ENCODE measurements at regions not wholly inside any gene's neighbourhood (a gene's known extent, or its start where the extent isn't known, plus 50 kb on each side); places are given as distances from the start of the nearest gene placed in this dataset.
"Not testable (repeated sequence)": the region's sequence is repeated elsewhere in the genome, so short reads cannot be mapped to it uniquely, and the experiment has no call there.

GRCh38 chr18:78827141-78827540 is 152.5 kb upstream of the SALL3 start:
- intact Hi-C loops (cut with DNase I; ENCODE audit: low total_unique reads): no loop called here
- Histone ChIP-seq H3K4me3 (no peak overlapping the region), H3K4me1 (no peaks in the 10 kb centered on the region), H3K27me3 (peaks cover 0 to 29% of the 10 kb centered on the region in 2 donors), H3K27ac (no peak overlapping the region), H3K36me3 (no peaks in the 10 kb centered on the region), H3K9me3 (no peaks in the 10 kb centered on the region)
- TF ChIP-seq POLR2A (IDR thresholded peaks at IDR 0.05): no peak
- TF ChIP-seq, protein P1, sequence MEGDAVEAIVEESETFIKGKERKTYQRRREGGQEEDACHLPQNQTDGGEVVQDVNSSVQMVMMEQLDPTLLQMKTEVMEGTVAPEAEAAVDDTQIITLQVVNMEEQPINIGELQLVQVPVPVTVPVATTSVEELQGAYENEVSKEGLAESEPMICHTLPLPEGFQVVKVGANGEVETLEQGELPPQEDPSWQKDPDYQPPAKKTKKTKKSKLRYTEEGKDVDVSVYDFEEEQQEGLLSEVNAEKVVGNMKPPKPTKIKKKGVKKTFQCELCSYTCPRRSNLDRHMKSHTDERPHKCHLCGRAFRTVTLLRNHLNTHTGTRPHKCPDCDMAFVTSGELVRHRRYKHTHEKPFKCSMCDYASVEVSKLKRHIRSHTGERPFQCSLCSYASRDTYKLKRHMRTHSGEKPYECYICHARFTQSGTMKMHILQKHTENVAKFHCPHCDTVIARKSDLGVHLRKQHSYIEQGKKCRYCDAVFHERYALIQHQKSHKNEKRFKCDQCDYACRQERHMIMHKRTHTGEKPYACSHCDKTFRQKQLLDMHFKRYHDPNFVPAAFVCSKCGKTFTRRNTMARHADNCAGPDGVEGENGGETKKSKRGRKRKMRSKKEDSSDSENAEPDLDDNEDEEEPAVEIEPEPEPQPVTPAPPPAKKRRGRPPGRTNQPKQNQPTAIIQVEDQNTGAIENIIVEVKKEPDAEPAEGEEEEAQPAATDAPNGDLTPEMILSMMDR (IDR thresholded peaks at IDR 0.05): no peak
- no peak for TF ChIP-seq POLR2AphosphoS5 (IDR thresholded peaks at IDR 0.05)
- DNase-seq (ENCODE audit: low spot score in 2 of 2): no peak

GRCh38 chr18:78828131-78828530 is 151.5 kb upstream of the SALL3 start:
- Histone ChIP-seq H3K36me3 (no peaks in the 10 kb centered on the region), H3K9me3 (no peaks in the 10 kb centered on the region), H3K4me3 (no peak overlapping the region), H3K27me3 (peaks cover 0 to 20% of the 10 kb centered on the region in 2 donors), H3K4me1 (no peaks in the 10 kb centered on the region), H3K27ac (no peak overlapping the region)
- intact Hi-C loops (cut with DNase I; ENCODE audit: low total_unique reads): no loop called here
- no peak for TF ChIP-seq POLR2A (IDR thresholded peaks at IDR 0.05)
- TF ChIP-seq, protein P1 (IDR thresholded peaks at IDR 0.05): no peak
- no peak for TF ChIP-seq POLR2AphosphoS5 (IDR thresholded peaks at IDR 0.05)
- no peak for DNase-seq (ENCODE audit: low spot score in 2 of 2)

DNA sequence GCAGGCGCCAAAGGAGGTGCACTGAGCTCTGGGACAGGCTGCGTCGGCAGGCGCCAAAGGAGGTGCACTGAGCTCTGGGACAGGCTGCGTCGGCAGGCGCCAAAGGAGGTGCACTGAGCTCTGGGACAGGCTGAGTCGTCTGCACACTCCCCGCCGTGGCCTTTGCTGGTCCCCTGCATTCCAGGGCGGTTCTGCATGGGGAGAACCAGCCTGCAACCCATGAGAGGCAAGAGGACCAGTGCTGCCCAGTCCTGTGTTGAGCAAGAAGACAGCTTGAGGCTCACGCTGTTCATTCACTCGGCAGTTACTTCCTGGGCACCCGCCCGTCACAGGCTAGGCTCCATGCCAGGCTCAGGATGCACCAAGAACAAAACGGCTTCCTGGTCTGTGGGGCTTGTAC is 150.6 kb upstream of the SALL3 start:
- H3K36me3 ChIP-seq; DNase-seq (ENCODE audit: low spot score in 2 of 2); H3K27ac ChIP-seq; H3K4me3 ChIP-seq; H3K9me3 ChIP-seq; H3K4me1 ChIP-seq; intact Hi-C loops (cut with DNase I; ENCODE audit: low total_unique reads): not testable (repeated sequence)
- H3K27me3 ChIP-seq: peaks cover 0 to 22% of the 10 kb centered on the region in 2 donors

DNA sequence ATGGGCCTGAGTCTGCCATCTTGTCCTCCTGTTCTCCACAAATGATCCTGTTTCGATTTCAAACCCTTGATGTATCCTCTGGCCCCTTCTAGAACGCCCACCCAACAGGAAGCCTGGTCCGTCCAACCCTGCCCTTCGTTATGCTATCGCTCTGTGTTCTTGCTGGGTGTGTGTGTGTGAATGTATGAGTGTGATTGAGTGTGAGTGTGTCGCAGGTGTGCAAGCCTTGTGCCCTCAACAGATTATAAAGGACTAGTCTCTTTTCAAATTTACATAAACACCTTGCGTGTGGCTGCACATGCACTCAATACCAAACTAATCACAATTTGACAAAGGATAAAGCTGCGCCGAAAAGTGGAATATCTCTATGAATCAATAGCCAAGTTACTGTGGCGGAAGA is 149.5 kb upstream of the SALL3 start:
- no peak for DNase-seq (ENCODE audit: low spot score in 2 of 2)
- Histone ChIP-seq H3K4me1 (no peaks in the 10 kb centered on the region), H3K9me3 (no peaks in the 10 kb centered on the region), H3K4me3 (no peak overlapping the region), H3K36me3 (no peaks in the 10 kb centered on the region), H3K27ac (no peak overlapping the region), H3K27me3 (peaks cover 0 to 16% of the 10 kb centered on the region in 2 donors)
- no peak for TF ChIP-seq POLR2AphosphoS5 (IDR thresholded peaks at IDR 0.05)
- TF ChIP-seq POLR2A (IDR thresholded peaks at IDR 0.05): no peak
- TF ChIP-seq, protein P1 (IDR thresholded peaks at IDR 0.05): no peak
- intact Hi-C loops (cut with DNase I; ENCODE audit: low total_unique reads): no loop called here

GRCh38 chr18:78830826-78831225 is 148.8 kb upstream of the SALL3 start:
- no peak for TF ChIP-seq POLR2A (IDR thresholded peaks at IDR 0.05)
- TF ChIP-seq, protein P1 (IDR thresholded peaks at IDR 0.05): no peak
- no peak for TF ChIP-seq POLR2AphosphoS5 (IDR thresholded peaks at IDR 0.05)
- H3K27me3 ChIP-seq: peaks cover 0 to 10% of the 10 kb centered on the region in 2 donors
- no peaks in the 10 kb centered on the region for H3K9me3 ChIP-seq
- intact Hi-C loops (cut with DNase I; ENCODE audit: low total_unique reads): no loop called here
- H3K27ac ChIP-seq: no peak overlapping the region
- H3K4me1 ChIP-seq: no peaks in the 10 kb centered on the region
- H3K4me3 ChIP-seq: no peak overlapping the region
- no peaks in the 10 kb centered on the region for H3K36me3 ChIP-seq
- no peak for DNase-seq (ENCODE audit: low spot score in 2 of 2)

DNA sequence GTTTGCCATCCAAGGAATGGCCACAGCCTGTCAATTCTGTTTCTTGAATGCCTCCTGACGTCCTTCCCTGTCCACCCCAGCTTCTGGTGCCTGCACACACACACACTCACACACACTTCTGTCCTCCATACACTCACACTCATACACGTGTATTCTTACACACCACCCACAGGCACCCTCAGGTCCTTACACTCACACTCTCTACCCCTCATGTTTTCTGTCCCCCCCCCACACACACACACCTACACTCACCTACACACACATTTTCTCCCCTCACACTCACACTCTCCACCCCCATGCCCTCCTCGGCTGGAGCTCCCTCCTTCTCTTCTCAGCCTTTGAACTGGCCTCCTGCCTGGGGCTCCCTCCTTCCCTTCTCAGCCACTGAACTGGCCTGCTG is 148.0 kb upstream of the SALL3 start:
- H3K4me3 ChIP-seq: no peak overlapping the region
- no peaks in the 10 kb centered on the region for H3K36me3 ChIP-seq
- intact Hi-C loops (cut with DNase I; ENCODE audit: low total_unique reads): no loop called here
- TF ChIP-seq POLR2A (IDR thresholded peaks at IDR 0.05): no peak
- TF ChIP-seq POLR2AphosphoS5 (IDR thresholded peaks at IDR 0.05): no peak
- TF ChIP-seq, protein P1 (IDR thresholded peaks at IDR 0.05): no peak
- no peaks in the 10 kb centered on the region for H3K4me1 ChIP-seq
- peaks cover 0 to 10% of the 10 kb centered on the region in 2 donors for H3K27me3 ChIP-seq
- no peaks in the 10 kb centered on the region for H3K9me3 ChIP-seq
- no peak for DNase-seq (ENCODE audit: low spot score in 2 of 2)
- no peak overlapping the region for H3K27ac ChIP-seq
